Suprapubic skin (tissue), 4 donors: ENCODE measurements at regions not wholly inside any gene's neighbourhood (a gene's known extent, or its start where the extent isn't known, plus 50 kb on each side); places are given as distances from the start of the nearest gene placed in this dataset.

Experiments
- POLR2A ChIP-seq, 2 donors: fragments of 450-650 bp; IDR thresholded peaks; one replicate each; pipeline ENCODE4 v1.6.1; 2017; ENCODE audit warnings: antibody characterized with exemption in 2 of 2, mild to moderate bottlenecking in 2 of 2, moderate library complexity in 2 of 2
- POLR2AphosphoS5 ChIP-seq, 3 donors: sonication (generic); formaldehyde crosslinking; IDR thresholded peaks; one replicate each; pipeline ENCODE4 v1.6.1; 2017; ENCODE audit warnings: antibody characterized with exemption in 3 of 3
- TF ChIP-seq, protein P1 (sequence below), 2 donors: fragments of 200-600 bp in 1 of 2; fragments of 450-650 bp in 1 of 2; sonication (generic) in 1 of 2; IDR thresholded peaks; one replicate each; pipeline ENCODE4 v1.5.1; 2016 to 2019; ENCODE audit warnings: antibody characterized with exemption in 2 of 2, mild to moderate bottlenecking in 1 of 2, moderate library complexity in 1 of 2

DNA sequence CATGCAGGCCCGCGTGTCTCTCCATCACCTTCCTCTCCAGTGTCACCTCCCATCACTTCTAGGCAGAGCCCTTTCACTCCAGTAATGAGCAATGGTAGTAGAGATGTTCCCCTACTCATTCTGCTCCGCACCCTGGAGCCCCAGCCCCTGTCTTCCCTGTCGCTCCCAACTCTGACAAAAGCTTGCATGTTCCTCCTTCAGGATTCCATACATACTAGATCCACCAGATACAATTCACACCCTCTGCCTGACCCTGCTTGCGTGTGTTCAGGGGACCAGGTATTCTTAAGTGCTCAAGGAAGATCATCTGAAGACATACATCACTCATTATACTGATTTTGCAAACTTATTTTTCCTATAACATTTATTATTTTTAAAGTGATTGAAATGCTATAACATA lies 222.7 kb downstream of the SNX19 start:
- TF ChIP-seq, protein P1, sequence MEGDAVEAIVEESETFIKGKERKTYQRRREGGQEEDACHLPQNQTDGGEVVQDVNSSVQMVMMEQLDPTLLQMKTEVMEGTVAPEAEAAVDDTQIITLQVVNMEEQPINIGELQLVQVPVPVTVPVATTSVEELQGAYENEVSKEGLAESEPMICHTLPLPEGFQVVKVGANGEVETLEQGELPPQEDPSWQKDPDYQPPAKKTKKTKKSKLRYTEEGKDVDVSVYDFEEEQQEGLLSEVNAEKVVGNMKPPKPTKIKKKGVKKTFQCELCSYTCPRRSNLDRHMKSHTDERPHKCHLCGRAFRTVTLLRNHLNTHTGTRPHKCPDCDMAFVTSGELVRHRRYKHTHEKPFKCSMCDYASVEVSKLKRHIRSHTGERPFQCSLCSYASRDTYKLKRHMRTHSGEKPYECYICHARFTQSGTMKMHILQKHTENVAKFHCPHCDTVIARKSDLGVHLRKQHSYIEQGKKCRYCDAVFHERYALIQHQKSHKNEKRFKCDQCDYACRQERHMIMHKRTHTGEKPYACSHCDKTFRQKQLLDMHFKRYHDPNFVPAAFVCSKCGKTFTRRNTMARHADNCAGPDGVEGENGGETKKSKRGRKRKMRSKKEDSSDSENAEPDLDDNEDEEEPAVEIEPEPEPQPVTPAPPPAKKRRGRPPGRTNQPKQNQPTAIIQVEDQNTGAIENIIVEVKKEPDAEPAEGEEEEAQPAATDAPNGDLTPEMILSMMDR (IDR thresholded peaks at IDR 0.05) = no peak
- TF ChIP-seq POLR2A (IDR thresholded peaks at IDR 0.05) (no peak), POLR2AphosphoS5 (IDR thresholded peaks at IDR 0.05) (no peak)
